Keratinocyte (primary cell): ENCODE measurements at regions not wholly inside any gene's neighbourhood (a gene's known extent, or its start where the extent isn't known, plus 50 kb on each side); places are given as distances from the start of the nearest gene placed in this dataset.
A peak's percentile ranks its signal among the peaks of the same experiment; 100 is the strongest.

Experiments
- DNase-seq: peaks from one replicate; pipeline ENCODE4 v3.0.0-alpha.2; 2011; ENCODE audit warnings: low read depth, missing footprints, low spot score
- FAIRE-seq: peaks from 2 replicates; lab custom pipeline; 2011; peaks lifted over from hg19 to GRCh38; lab: Jason Lieb, UNC
- H2AFZ ChIP-seq: 2 replicates; pipeline ENCODE4 v1.6.0; 2012; ENCODE audit warnings: low read length, control low read depth, inconsistent platforms; ENCODE audit not compliant: control insufficient read depth
- H3K27ac ChIP-seq: 2 replicates; pipeline ENCODE4 v1.5.1; 2011; ENCODE audit warnings: low read length; ENCODE audit not compliant: control insufficient read depth, insufficient read depth
- H3K27me3 ChIP-seq: 3 replicates; pipeline ENCODE4 v1.6.0; 2011; ENCODE audit warnings: low read length; ENCODE audit not compliant: control insufficient read depth, insufficient read depth; ENCODE audit errors: extremely low read depth
- H3K36me3 ChIP-seq, 2 experiments: 2 replicates in 1 of 2; 3 replicates in 1 of 2; pipeline ENCODE4 v1.5.1; 2011; ENCODE audit warnings: low read length in 2 of 2, mild to moderate bottlenecking in 1 of 2; ENCODE audit not compliant: control insufficient read depth in 2 of 2, insufficient read depth in 2 of 2; ENCODE audit errors: extremely low read depth in 1 of 2
- H3K4me1 ChIP-seq: 3 replicates; pipeline ENCODE4 v1.5.1; 2011; ENCODE audit warnings: low read length; ENCODE audit not compliant: control insufficient read depth, insufficient read depth; ENCODE audit errors: extremely low read depth
- H3K4me2 ChIP-seq: 3 replicates; pipeline ENCODE4 v1.6.0; 2011; ENCODE audit warnings: low read depth, low read length; ENCODE audit not compliant: control insufficient read depth, insufficient read depth; ENCODE audit errors: extremely low read depth
- H3K4me3 ChIP-seq, 3 experiments: fragments of 200-600 bp in 1 of 3; sonication (generic) in 1 of 3; 2 replicates in 2 of 3; 3 replicates in 1 of 3; pipeline ENCODE4 v1.5.1; 2011 to 2016; ENCODE audit warnings: low read length in 3 of 3, mild to moderate bottlenecking in 3 of 3, control low read depth in 2 of 3, inconsistent platforms in 1 of 3, low read depth in 1 of 3, mixed read lengths in 1 of 3, mixed run types in 1 of 3, moderate library complexity in 1 of 3; ENCODE audit not compliant: control insufficient read depth in 2 of 3, insufficient read depth in 2 of 3; ENCODE audit errors: extremely low read depth in 1 of 3
- H3K79me2 ChIP-seq: 2 replicates; pipeline ENCODE4 v1.6.0; 2012; ENCODE audit warnings: low read length; ENCODE audit not compliant: control insufficient read depth, insufficient read depth
- H3K9ac ChIP-seq: 3 replicates; pipeline ENCODE4 v1.6.0; 2011; ENCODE audit warnings: low read length; ENCODE audit not compliant: control insufficient read depth, insufficient read depth; ENCODE audit errors: extremely low read depth
- H3K9me1 ChIP-seq: 3 replicates; pipeline ENCODE4 v1.6.0; 2011; ENCODE audit warnings: low read length; ENCODE audit not compliant: control insufficient read depth, insufficient read depth; ENCODE audit errors: extremely low read depth
- H3K9me3 ChIP-seq: 2 replicates; pipeline ENCODE4 v1.5.1; 2012; ENCODE audit warnings: low read depth, low read length; ENCODE audit not compliant: control insufficient read depth
- H4K20me1 ChIP-seq: 3 replicates; pipeline ENCODE4 v1.6.0; 2011; ENCODE audit warnings: low read length; ENCODE audit not compliant: control insufficient read depth, insufficient read depth; ENCODE audit errors: extremely low read depth
- CTCF ChIP-seq, 3 experiments: IDR thresholded peaks in 1 of 3; conservative IDR thresholded peaks in 1 of 3; optimal IDR thresholded peaks in 1 of 3; 2 replicates in 2 of 3; 3 replicates in 1 of 3; pipeline versions ENCODE3 to v1.5.1; 2011; ENCODE audit warnings: low read length in 3 of 3, mild to moderate bottlenecking in 3 of 3, moderate library complexity in 2 of 3, control low read depth in 1 of 3, inconsistent platforms in 1 of 3; ENCODE audit not compliant: insufficient read depth in 2 of 3; ENCODE audit errors: extremely low read depth in 1 of 3
- EZH2 ChIP-seq: IDR thresholded peaks from one replicate; pipeline ENCODE4 v1.6.1; 2012; ENCODE audit warnings: inconsistent platforms, mild to moderate bottlenecking, low read length, moderate library complexity
- dilution Hi-C: fragments of 300-500 bp; cut with MboI; formaldehyde crosslinking; loops from one replicate; pipeline ENCODE4 v1.7.0; 2020; ENCODE audit warnings: low sequenced_read_pairs; ENCODE audit not compliant: extremely low pct_ligation_motif_present

GRCh38 chr13:64680739-64681138, 2549.4 kb downstream of the PCDH9 start:
- no peak overlapping the region for H3K4me3 ChIP-seq
- H3K79me2 ChIP-seq, result no peaks in the 10 kb centered on the region
- H2AFZ ChIP-seq, result no peak overlapping the region
- H3K27ac ChIP-seq, result no peak overlapping the region
- H4K20me1 ChIP-seq, result no peaks in the 10 kb centered on the region
- no peak for FAIRE-seq
- no peak overlapping the region for H3K4me2 ChIP-seq
- H3K27me3 ChIP-seq, result no peaks in the 10 kb centered on the region
- no peaks in the 10 kb centered on the region for H3K36me3 ChIP-seq
- no peaks in the 10 kb centered on the region for H3K9me3 ChIP-seq
- TF ChIP-seq EZH2, result no peak
- no peak for TF ChIP-seq CTCF (optimal IDR thresholded peaks at IDR 0.05 in 1 of 3, IDR thresholded peaks at IDR 0.05 in 1 of 3, conservative IDR thresholded peaks at IDR 0.05 in 1 of 3; ENCODE audit: extremely low read depth in 1 of 3, insufficient read depth in 2 of 3, low read length in 3 of 3)
- no peak for DNase-seq
- dilution Hi-C loops, result no loop called here
- H3K9me1 ChIP-seq, result no peaks in the 10 kb centered on the region
- no peak overlapping the region for H3K9ac ChIP-seq
- peaks cover under 1% of the 10 kb centered on the region for H3K4me1 ChIP-seq

- Histone ChIP-seq H3K9ac (no peak overlapping the region), H3K9me3 (no peaks in the 10 kb centered on the region), H3K4me3 (peak overlapping the region in 1 of 3 experiments; percentile 6), H3K4me2 (peak overlapping the region; percentile 3), H4K20me1 (no peaks in the 10 kb centered on the region), H3K9me1 (no peaks in the 10 kb centered on the region), H3K79me2 (no peaks in the 10 kb centered on the region), H3K4me1 (peaks cover 9% of the 10 kb centered on the region), H2AFZ (peak overlapping the region; percentile 68), H3K27me3 (no peaks in the 10 kb centered on the region), H3K36me3 (no peaks in the 10 kb centered on the region), H3K27ac (peak overlapping the region; percentile 39)
- FAIRE-seq (peak; percentile 5), DNase-seq (peak; percentile 15)
- no peak for TF ChIP-seq EZH2
- no peak for TF ChIP-seq CTCF (optimal IDR thresholded peaks at IDR 0.05 in 1 of 3, IDR thresholded peaks at IDR 0.05 in 1 of 3, conservative IDR thresholded peaks at IDR 0.05 in 1 of 3; ENCODE audit: extremely low read depth in 1 of 3, insufficient read depth in 2 of 3, low read length in 3 of 3)
- dilution Hi-C loops, result no loop called here
Observed at GRCh38 chr13:64675255-64675892, 2554.8 kb downstream of the PCDH9 start.
